Ovary (tissue), 7 donors: ENCODE measurements at regions not wholly inside any gene's neighbourhood (a gene's known extent, or its start where the extent isn't known, plus 50 kb on each side); places are given as distances from the start of the nearest gene placed in this dataset.

ENCODE experiments used
- DNase-seq, 5 donors: peaks; one replicate each; pipeline ENCODE4 v3.0.0-alpha.2; 2019 to 2020
- H3K27ac ChIP-seq, 2 donors: fragments of 200-600 bp; one replicate each; pipeline versions ENCODE4 v1.5.1 to v1.8.0; 2019 to 2022
- H3K27me3 ChIP-seq: fragments of 200-600 bp; one replicate; pipeline ENCODE4 v1.8.0; 2022
- H3K36me3 ChIP-seq: fragments of 200-600 bp; sonication (generic); one replicate; pipeline ENCODE4 v1.5.1; 2019
- H3K4me1 ChIP-seq: one replicate; pipeline ENCODE4 v1.8.1; 2013; ENCODE audit warnings: mild to moderate bottlenecking, moderate library complexity; ENCODE audit not compliant: insufficient read depth
- H3K4me3 ChIP-seq: fragments of 200-600 bp; sonication (generic); one replicate; pipeline ENCODE4 v1.5.1; 2017
- H3K9me3 ChIP-seq, 2 donors: fragments of 200-600 bp in 1 of 2; sonication (generic) in 1 of 2; one replicate each; pipeline versions ENCODE4 v1.5.1 to v1.8.1; 2013 to 2019; ENCODE audit warnings: mild to moderate bottlenecking in 1 of 2, moderate library complexity in 1 of 2
- CTCF ChIP-seq, 3 donors: fragments of 450-650 bp in 2 of 3; fragments of 200-600 bp in 1 of 3; IDR thresholded peaks; one replicate each; pipeline versions ENCODE4 v1.5.1 to v1.8.0; 2016 to 2022; ENCODE audit warnings: antibody characterized with exemption in 3 of 3, mild to moderate bottlenecking in 1 of 3
- EP300 ChIP-seq: sonication (generic); formaldehyde crosslinking; IDR thresholded peaks from one replicate; pipeline ENCODE4 v1.6.1; 2017; ENCODE audit warnings: antibody characterized with exemption
- POLR2A ChIP-seq: fragments of 450-650 bp; IDR thresholded peaks from one replicate; pipeline ENCODE4 v1.6.1; 2017; ENCODE audit warnings: antibody characterized with exemption, mild to moderate bottlenecking, moderate library complexity
- WGBS, 3 donors: extraction: QIAGEN DNeasy Blood & Tissue Kit in 1 of 3; methylation state at CpG; one replicate each; pipeline versions ENCODE4 v1.1.5 to v1.1.7; 2013 to 2017; 5-methylcytosine and 5-hydroxymethylcytosine counted together
- intact Hi-C, 4 donors: fragments of 100-400 bp; cut with DNase I; formaldehyde crosslinking; loops; one replicate each; pipeline versions ENCODE4 v1.11.0 to v1.15.1; 2022 to 2023
- donor health status: DM: no; HTN: no; CAD: no; lungs with moderate emphysema.
- donor health status: DM: no; HTN: no; CAD: no.
- donor health status: Bipolar disorder and iron deficiency.
- donor health status: DM: no; HTN: no; CAD: no.
- donor health status: DM: yes; HTN: yes; CAD: no.

- Histone ChIP-seq H3K27me3 (peaks cover 2% of the 10 kb centered on the region), H3K36me3 (no peaks in the 10 kb centered on the region), H3K4me1 (no peaks in the 10 kb centered on the region), H3K4me3 (no peak overlapping the region), H3K9me3 (no peaks in the 10 kb centered on the region), H3K27ac (no peak overlapping the region)
- DNase-seq = no peak
- intact Hi-C loops = no loop called here
- TF ChIP-seq CTCF (IDR thresholded peaks at IDR 0.05) (no peak), POLR2A (no peak)
- WGBS, 3 donors = 68 to 87% (median 78%) methylated on average over 1 of the region's 1 CpG
Measured at GRCh38 chr5:40453689-40454088, 226.0 kb upstream of the PTGER4 start.

GRCh38 chr5:40452874-40453624, 226.7 kb upstream of the PTGER4 start:
- H3K27ac ChIP-seq = no peak overlapping the region
- TF ChIP-seq CTCF (IDR thresholded peaks at IDR 0.05) (no peak), EP300 (no peak), POLR2A (no peak)
- intact Hi-C loops = no loop called here

GRCh38 chr5:40447438-40447837, 232.3 kb upstream of the PTGER4 start:
- intact Hi-C loops = no loop called here
- TF ChIP-seq POLR2A (no peak), EP300 (no peak)
- Histone ChIP-seq H3K4me1 (no peaks in the 10 kb centered on the region), H3K4me3 (no peak overlapping the region), H3K27ac (no peak overlapping the region), H3K27me3 (no peaks in the 10 kb centered on the region), H3K36me3 (no peaks in the 10 kb centered on the region), H3K9me3 (no peaks in the 10 kb centered on the region)
- DNase-seq = no peak
- WGBS, 3 donors = 25 to 51% (median 28%) methylated on average over 1 of the region's 1 CpG

More at GRCh38 chr5:40452874-40453624, 226.7 kb upstream of the PTGER4 start:
- Histone ChIP-seq H3K27me3 (peaks cover 2% of the 10 kb centered on the region), H3K36me3 (no peaks in the 10 kb centered on the region), H3K4me3 (no peak overlapping the region), H3K4me1 (no peaks in the 10 kb centered on the region), H3K9me3 (no peaks in the 10 kb centered on the region)
- no peak for DNase-seq
- 67 to 82% (median 82%) methylated on average over 5 of the region's 5 CpGs for WGBS, 3 donors

GRCh38 chr5:40446910-40447309, 232.8 kb upstream of the PTGER4 start:
- TF ChIP-seq CTCF (IDR thresholded peaks at IDR 0.05) = no peak
- TF ChIP-seq EP300 = no peak
- no peak for TF ChIP-seq POLR2A
- no peaks in the 10 kb centered on the region for H3K36me3 ChIP-seq
- no peaks in the 10 kb centered on the region for H3K4me1 ChIP-seq
- H3K27me3 ChIP-seq = no peaks in the 10 kb centered on the region
- no peak for DNase-seq
- H3K27ac ChIP-seq = no peak overlapping the region
- H3K4me3 ChIP-seq = no peak overlapping the region
- H3K9me3 ChIP-seq = no peaks in the 10 kb centered on the region
- 0 to 40% (median 27%) methylated on average over 1 of the region's 1 CpG for WGBS, 3 donors
- intact Hi-C loops = no loop called here

GRCh38 chr5:40442346-40442745, 237.4 kb upstream of the PTGER4 start:
- TF ChIP-seq EP300 = no peak
- no peak for TF ChIP-seq POLR2A
- no peak for TF ChIP-seq CTCF (IDR thresholded peaks at IDR 0.05)

More at GRCh38 chr5:40442346-40442745, 237.4 kb upstream of the PTGER4 start:
- intact Hi-C loops = no loop called here
- WGBS, 3 donors = 41 to 49% (median 42%) methylated on average over 2 of the region's 2 CpGs
- Histone ChIP-seq H3K27me3 (no peaks in the 10 kb centered on the region), H3K36me3 (no peaks in the 10 kb centered on the region), H3K4me3 (no peak overlapping the region), H3K27ac (no peak overlapping the region), H3K4me1 (no peaks in the 10 kb centered on the region), H3K9me3 (no peaks in the 10 kb centered on the region)
- no peak for DNase-seq
